ENCODE measurements at regions not wholly inside any gene's neighbourhood (a gene's known extent, or its start where the extent isn't known, plus 50 kb on each side); places are given as distances from the start of the nearest gene placed in this dataset.

- no peak for FAIRE-seq
- Histone ChIP-seq H3K4me3 (no peak overlapping the region), H3K9ac (ENCODE audit: insufficient read depth in 1 of 2, low read depth in 2 of 2, low read length in 2 of 2) (no peak overlapping the region), H3K4me2 (ENCODE audit: insufficient read depth, low read length) (no peak overlapping the region), H3K36me3 (ENCODE audit: control insufficient read depth, insufficient read depth, low read length) (no peaks in the 10 kb centered on the region), H4K20me1 (replicated peaks; ENCODE audit: control insufficient read depth, insufficient read depth, low read length) (no peaks in the 10 kb centered on the region), H3K9me1 (ENCODE audit: control insufficient read depth, insufficient read depth, low read length) (no peaks in the 10 kb centered on the region), H2AFZ (ENCODE audit: low read depth, low read length) (no peak overlapping the region), H3K79me2 (ENCODE audit: control insufficient read depth, insufficient read depth, low read length) (no peaks in the 10 kb centered on the region), H3K27me3 (ENCODE audit: control insufficient read depth in 2 of 2, insufficient read depth in 2 of 2, low read length in 2 of 2) (peaks cover 3 to 5% of the 10 kb centered on the region in 2 experiments; a peak in 3 of 5 replicates), H3K4me1 (replicated peaks in 1 of 2; ENCODE audit: control insufficient read depth in 2 of 2, insufficient read depth in 2 of 2, low read length in 2 of 2) (no peaks in the 10 kb centered on the region), H3K27ac (ENCODE audit: extremely low read depth, low read depth, low read length) (no peak overlapping the region), H3K9me3 (replicated peaks; ENCODE audit: control insufficient read depth, insufficient read depth, low read depth, low read length) (no peaks in the 10 kb centered on the region)
- DNase-seq (ENCODE audit: extremely low read depth in 1 of 4, low spot score in 3 of 4): no peak
- ChIA-PET CTCF (ENCODE audit: low intra/inter-chr PET ratio) (no interaction called here), POLR2A (no interaction called here)
- TF ChIP-seq NFE2 (IDR thresholded peaks at IDR 0.05; ENCODE audit: low read depth) (no peak), ZC3H8 (IDR thresholded peaks at IDR 0.05) (no peak), NCOA6 (IDR thresholded peaks at IDR 0.05) (no peak), SETDB1 (IDR thresholded peaks at IDR 0.05; ENCODE audit: low read length) (no peak), ATF7 (IDR thresholded peaks at IDR 0.05) (no peak), USF1 (CRISPR knock-in tag; IDR thresholded peaks at IDR 0.05) (no peak), POLR2G (IDR thresholded peaks at IDR 0.05; ENCODE audit: low read depth, low read length) (no peak), ELF1 (tag; IDR thresholded peaks at IDR 0.05) (no peak)
- 0% methylated on average over 1 of the region's 1 CpG for WGBS (ENCODE audit: insufficient coverage, low coverage, missing lambda C conversion rate)
- no TSS peak for BruUV-seq (replicated peaks)
- in situ Hi-C loops (cut with MboI): no loop called here
- no peak for ATAC-seq
- intact Hi-C loops (cut with micrococcal nuclease): no loop called here
Measured at GRCh38 chr10:29701306-29701705, 66.5 kb upstream of the SVIL start.

GRCh38 chr10:29699621-29700020 is 64.8 kb upstream of the SVIL start:
- Histone ChIP-seq H3K9ac (ENCODE audit: insufficient read depth in 1 of 2, low read depth in 2 of 2, low read length in 2 of 2) (no peak overlapping the region), H3K27ac (ENCODE audit: extremely low read depth, low read depth, low read length) (no peak overlapping the region), H3K9me1 (ENCODE audit: control insufficient read depth, insufficient read depth, low read length) (no peaks in the 10 kb centered on the region), H3K27me3 (ENCODE audit: control insufficient read depth in 2 of 2, insufficient read depth in 2 of 2, low read length in 2 of 2) (peaks cover 3 to 5% of the 10 kb centered on the region in 2 experiments; a peak in 3 of 5 replicates), H3K9me3 (replicated peaks; ENCODE audit: control insufficient read depth, insufficient read depth, low read depth, low read length) (no peaks in the 10 kb centered on the region), H3K79me2 (ENCODE audit: control insufficient read depth, insufficient read depth, low read length) (no peaks in the 10 kb centered on the region), H4K20me1 (replicated peaks; ENCODE audit: control insufficient read depth, insufficient read depth, low read length) (no peaks in the 10 kb centered on the region), H2AFZ (ENCODE audit: low read depth, low read length) (no peak overlapping the region), H3K4me1 (replicated peaks in 1 of 2; ENCODE audit: control insufficient read depth in 2 of 2, insufficient read depth in 2 of 2, low read length in 2 of 2) (no peaks in the 10 kb centered on the region), H3K36me3 (ENCODE audit: control insufficient read depth, insufficient read depth, low read length) (no peaks in the 10 kb centered on the region), H3K4me2 (ENCODE audit: insufficient read depth, low read length) (no peak overlapping the region), H3K4me3 (no peak overlapping the region)
- no TSS peak for BruUV-seq (replicated peaks)
- intact Hi-C loops (cut with micrococcal nuclease) (no loop called here), in situ Hi-C loops (cut with MboI) (no loop called here)
- 0% methylated on average over 5 of the region's 5 CpGs for WGBS (ENCODE audit: insufficient coverage, low coverage, missing lambda C conversion rate)
- ChIA-PET CTCF (ENCODE audit: low intra/inter-chr PET ratio) (no interaction called here), POLR2A (interaction anchor here (1.1 kb wide), 1 partner anchor 10 kb away, joined by 3 read pairs; no protein-coding TSS in a partner anchor)
- ATAC-seq: no peak
- DNase-seq (ENCODE audit: extremely low read depth in 1 of 4, low spot score in 3 of 4): no peak
- no peak for FAIRE-seq
- TF ChIP-seq ZBTB8A (IDR thresholded peaks at IDR 0.05; ENCODE audit: partially characterized antibody) (no peak), GATAD2B (IDR thresholded peaks at IDR 0.05; ENCODE audit: borderline replicate concordance) (no peak), DMBX1 (CRISPR knock-in tag; IDR thresholded peaks at IDR 0.05; ENCODE audit: borderline replicate concordance) (no peak), MCM3 (IDR thresholded peaks at IDR 0.05) (no peak), ZNF644 (tag; IDR thresholded peaks at IDR 0.05; ENCODE audit: low read depth) (no peak), SREBF1 (IDR thresholded peaks at IDR 0.05; ENCODE audit: borderline replicate concordance, low read depth, low read length) (no peak), TCF3 (CRISPR knock-in tag; IDR thresholded peaks at IDR 0.05) (no peak), PURB (CRISPR knock-in tag; IDR thresholded peaks at IDR 0.05; ENCODE audit: low read depth) (no peak), KAT7 (CRISPR knock-in tag; IDR thresholded peaks at IDR 0.05; ENCODE audit: borderline replicate concordance) (no peak), CBFA2T2 (conservative IDR thresholded peaks at IDR 0.05) (no peak), POLR3A (IDR thresholded peaks at IDR 0.05; ENCODE audit: borderline replicate concordance, extremely low read depth, insufficient read depth, insufficient read length) (no peak), FOXK2 (conservative IDR thresholded peaks at IDR 0.05 in 1 of 2, IDR thresholded peaks at IDR 0.05 in 1 of 2; ENCODE audit: low read depth in 2 of 2) (no peak), MXI1 (IDR thresholded peaks at IDR 0.05; ENCODE audit: low read depth, low read length) (no peak)

All from K562 (cell line).